HEK293T (cell line): ENCODE measurements at regions not wholly inside any gene's neighbourhood (a gene's known extent, or its start where the extent isn't known, plus 50 kb on each side); places are given as distances from the start of the nearest gene placed in this dataset.
"Not testable (repeated sequence)": the region's sequence is repeated elsewhere in the genome, so short reads cannot be mapped to it uniquely, and the experiment has no call there.

ENCODE experiments used
- CTCF ChIA-PET: fragments of 350-600 bp; formaldehyde crosslinking; extraction: SDS; loops from one replicate; lab custom pipeline; 2021; ENCODE audit warnings: antibody characterized with exemption, inconsistent platforms; lab: Yijun Ruan, JAX
- POLR2A ChIA-PET: fragments of 350-600 bp; formaldehyde crosslinking; extraction: SDS; loops from one replicate; lab custom pipeline; 2020; ENCODE audit warnings: antibody characterized with exemption, inconsistent platforms; lab: Yijun Ruan, JAX
- DNase-seq: peaks from one replicate; pipeline ENCODE4 v3.0.0; 2012; ENCODE audit warnings: mixed read lengths; ENCODE audit errors: extremely low spot score
- ARNT ChIP-seq: fragments of 450-650 bp; IDR thresholded peaks from 2 replicates; pipeline ENCODE4 v1.6.1; 2017; ENCODE audit warnings: mild to moderate bottlenecking
- BHLHE40 ChIP-seq: fragments of 450-650 bp; IDR thresholded peaks from 2 replicates; pipeline ENCODE4 v1.6.1; 2016; ENCODE audit warnings: mild to moderate bottlenecking, moderate library complexity, borderline replicate concordance
- CTBP1 ChIP-seq: fragments of 450-650 bp; IDR thresholded peaks from 2 replicates; pipeline ENCODE4 v1.6.1; 2016; ENCODE audit warnings: borderline replicate concordance
- ELF4 ChIP-seq: fragments of 450-650 bp; IDR thresholded peaks from 2 replicates; pipeline ENCODE4 v1.6.1; 2017; ENCODE audit warnings: antibody characterized with exemption
- FOXA1 ChIP-seq: fragments of 450-650 bp; IDR thresholded peaks from 2 replicates; pipeline ENCODE4 v1.6.1; 2016; ENCODE audit warnings: mild to moderate bottlenecking
- FOXK2 ChIP-seq: fragments of 450-650 bp; IDR thresholded peaks from 2 replicates; pipeline ENCODE4 v1.6.1; 2016; ENCODE audit warnings: mild to moderate bottlenecking
- FOXM1 ChIP-seq: fragments of 450-650 bp; IDR thresholded peaks from 2 replicates; pipeline ENCODE4 v1.6.1; 2017; ENCODE audit warnings: mild to moderate bottlenecking, borderline replicate concordance
- HDGF ChIP-seq: fragments of 450-650 bp; IDR thresholded peaks from 2 replicates; pipeline ENCODE4 v1.6.1; 2017; ENCODE audit warnings: antibody characterized with exemption, borderline replicate concordance
- L3MBTL2 ChIP-seq: fragments of 450-650 bp; conservative IDR thresholded peaks from 2 replicates; pipeline ENCODE4 v1.6.1; 2016; ENCODE audit warnings: mild to moderate bottlenecking
- LEF1 ChIP-seq: fragments of 450-650 bp; IDR thresholded peaks from 2 replicates; pipeline ENCODE4 v1.6.1; 2017; ENCODE audit warnings: mild to moderate bottlenecking, borderline replicate concordance
- NFRKB ChIP-seq: fragments of 450-650 bp; IDR thresholded peaks from 2 replicates; pipeline ENCODE4 v1.6.1; 2016; ENCODE audit warnings: mild to moderate bottlenecking, moderate library complexity
- PKNOX1 ChIP-seq: fragments of 450-650 bp; IDR thresholded peaks from 2 replicates; pipeline ENCODE4 v1.6.1; 2016
- SP1 ChIP-seq: fragments of 450-650 bp; IDR thresholded peaks from 2 replicates; pipeline ENCODE4 v1.6.1; 2017
- SUZ12 ChIP-seq: fragments of 450-650 bp; IDR thresholded peaks from 2 replicates; pipeline ENCODE4 v1.6.1; 2016; ENCODE audit warnings: mild to moderate bottlenecking
- TARDBP ChIP-seq: fragments of 450-650 bp; IDR thresholded peaks from 2 replicates; pipeline ENCODE4 v1.6.1; 2016
- ZNF384 ChIP-seq: fragments of 450-650 bp; IDR thresholded peaks from 2 replicates; pipeline ENCODE4 v1.6.1; 2016

- CTCF ChIA-PET: no interaction called here
- TF ChIP-seq PKNOX1: no peak
- no peak for TF ChIP-seq HDGF
- POLR2A ChIA-PET: no interaction called here
- no peak for DNase-seq
Observed at GRCh38 chr12:69047990-69048389, 115.0 kb upstream of the CPM start.

GRCh38 chr12:69049855-69050254 is 116.9 kb upstream of the CPM start:
- DNase-seq, CTCF ChIA-PET, POLR2A ChIA-PET: not testable (repeated sequence)

GRCh38 chr12:69052613-69053408 is 119.8 kb upstream of the CPM start:
- POLR2A ChIA-PET: no interaction called here
- CTCF ChIA-PET: no interaction called here
- no peak for TF ChIP-seq ZNF384
- no peak for TF ChIP-seq BHLHE40
- TF ChIP-seq LEF1: no peak
- no peak for TF ChIP-seq TARDBP
- TF ChIP-seq FOXM1: no peak
- no peak for TF ChIP-seq ARNT
- no peak for TF ChIP-seq CTBP1
- TF ChIP-seq FOXK2: no peak
- no peak for TF ChIP-seq FOXA1
- no peak for TF ChIP-seq ELF4
- TF ChIP-seq PKNOX1: no peak
- DNase-seq: no peak

- no peak for TF ChIP-seq FOXK2
- TF ChIP-seq SP1: no peak
- TF ChIP-seq ELF4: no peak
- TF ChIP-seq ARNT: no peak
- TF ChIP-seq BHLHE40: no peak
- TF ChIP-seq TARDBP: no peak
- no peak for TF ChIP-seq NFRKB
- DNase-seq: no peak
- POLR2A ChIA-PET: no interaction called here
- CTCF ChIA-PET: no interaction called here
Observed at GRCh38 chr12:69054343-69055056, 121.5 kb upstream of the CPM start.

- CTCF ChIA-PET: no interaction called here
- DNase-seq: no peak
- TF ChIP-seq SUZ12 (no peak), FOXA1 (no peak)
- POLR2A ChIA-PET: no interaction called here
Observed at GRCh38 chr12:69055280-69055679, 122.3 kb upstream of the CPM start.

- CTCF ChIA-PET: no interaction called here
- no peak for DNase-seq
- POLR2A ChIA-PET: no interaction called here
- TF ChIP-seq FOXK2: no peak
- TF ChIP-seq FOXA1: no peak
- TF ChIP-seq PKNOX1: no peak
- no peak for TF ChIP-seq FOXM1
- no peak for TF ChIP-seq TARDBP
- TF ChIP-seq L3MBTL2: no peak
- no peak for TF ChIP-seq ARNT
- TF ChIP-seq LEF1: no peak
- no peak for TF ChIP-seq NFRKB
- no peak for TF ChIP-seq ELF4
- no peak for TF ChIP-seq SUZ12
- TF ChIP-seq HDGF: no peak
- no peak for TF ChIP-seq ZNF384
- no peak for TF ChIP-seq BHLHE40
- TF ChIP-seq SP1: no peak
- TF ChIP-seq CTBP1: no peak
Observed at GRCh38 chr12:69055706-69056105, 122.7 kb upstream of the CPM start.

- ChIA-PET CTCF (no interaction called here), POLR2A (no interaction called here)
- no peak for TF ChIP-seq FOXA1
- DNase-seq: no peak
Observed at GRCh38 chr12:69056743-69057515, 124.0 kb upstream of the CPM start.
